ENCODE measurements at regions not wholly inside any gene's neighbourhood (a gene's known extent, or its start where the extent isn't known, plus 50 kb on each side); places are given as distances from the start of the nearest gene placed in this dataset.

DNA sequence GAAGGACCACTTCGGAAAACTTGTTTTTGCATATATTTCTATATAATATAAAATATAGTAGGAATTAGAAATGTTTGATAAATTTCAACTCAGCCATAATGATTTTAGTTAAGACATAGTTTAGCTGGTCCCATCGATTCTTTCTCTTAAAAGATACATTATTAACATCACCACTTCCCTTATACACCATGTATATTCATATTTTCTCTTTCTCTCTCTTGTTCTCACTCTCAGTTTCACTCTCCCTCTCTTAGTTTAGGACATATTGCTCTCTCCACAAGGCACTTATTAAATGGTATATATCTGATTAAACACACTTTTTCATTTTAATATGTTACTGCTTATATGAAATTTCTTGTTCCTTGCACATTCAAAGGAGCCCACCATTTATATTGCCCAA, 90.1 kb upstream of the RASEF start:
- TF ChIP-seq, protein P1, sequence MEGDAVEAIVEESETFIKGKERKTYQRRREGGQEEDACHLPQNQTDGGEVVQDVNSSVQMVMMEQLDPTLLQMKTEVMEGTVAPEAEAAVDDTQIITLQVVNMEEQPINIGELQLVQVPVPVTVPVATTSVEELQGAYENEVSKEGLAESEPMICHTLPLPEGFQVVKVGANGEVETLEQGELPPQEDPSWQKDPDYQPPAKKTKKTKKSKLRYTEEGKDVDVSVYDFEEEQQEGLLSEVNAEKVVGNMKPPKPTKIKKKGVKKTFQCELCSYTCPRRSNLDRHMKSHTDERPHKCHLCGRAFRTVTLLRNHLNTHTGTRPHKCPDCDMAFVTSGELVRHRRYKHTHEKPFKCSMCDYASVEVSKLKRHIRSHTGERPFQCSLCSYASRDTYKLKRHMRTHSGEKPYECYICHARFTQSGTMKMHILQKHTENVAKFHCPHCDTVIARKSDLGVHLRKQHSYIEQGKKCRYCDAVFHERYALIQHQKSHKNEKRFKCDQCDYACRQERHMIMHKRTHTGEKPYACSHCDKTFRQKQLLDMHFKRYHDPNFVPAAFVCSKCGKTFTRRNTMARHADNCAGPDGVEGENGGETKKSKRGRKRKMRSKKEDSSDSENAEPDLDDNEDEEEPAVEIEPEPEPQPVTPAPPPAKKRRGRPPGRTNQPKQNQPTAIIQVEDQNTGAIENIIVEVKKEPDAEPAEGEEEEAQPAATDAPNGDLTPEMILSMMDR (IDR thresholded peaks at IDR 0.05): no peak
- TF ChIP-seq POLR2A (IDR thresholded peaks at IDR 0.05): no peak
